Type B pancreatic cell (in vitro differentiated cells): ENCODE measurements at regions not wholly inside any gene's neighbourhood (a gene's known extent, or its start where the extent isn't known, plus 50 kb on each side); places are given as distances from the start of the nearest gene placed in this dataset.
"Not testable (repeated sequence)": the region's sequence is repeated elsewhere in the genome, so short reads cannot be mapped to it uniquely, and the experiment has no call there.

Experiments
- DNase-seq: peaks from one replicate; pipeline ENCODE4 v3.0.0; 2021; ENCODE audit warnings: mixed read lengths; ENCODE audit not compliant: unreplicated experiment; ENCODE audit errors: extremely low spot score
- H3K27ac Mint-ChIP-seq: 2 replicates; pipeline ENCODE4 v1.8.0; 2021; ENCODE audit warnings: mild to moderate bottlenecking, mixed read lengths
- H3K27me3 Mint-ChIP-seq: 2 replicates; pipeline ENCODE4 v1.8.0; 2021; ENCODE audit warnings: mixed read lengths
- H3K36me3 Mint-ChIP-seq: 2 replicates; pipeline ENCODE4 v1.8.0; 2021; ENCODE audit warnings: mixed read lengths
- H3K4me1 Mint-ChIP-seq: one replicate; pipeline ENCODE4 v1.8.0; 2021; ENCODE audit warnings: mixed read lengths; ENCODE audit not compliant: unreplicated experiment
- H3K4me3 Mint-ChIP-seq: 2 replicates; pipeline ENCODE4 v1.8.0; 2021; ENCODE audit warnings: mild to moderate bottlenecking, mixed read lengths
- H3K9me3 Mint-ChIP-seq: 2 replicates; pipeline ENCODE4 v1.8.0; 2021; ENCODE audit warnings: mixed read lengths
- TF ChIP-seq, protein P1 (sequence below): fragments of 200-600 bp; sonication (generic); conservative IDR thresholded peaks from 2 replicates; pipeline ENCODE4 v1.5.0; 2021; ENCODE audit warnings: antibody characterized with exemption, mild to moderate bottlenecking

- Mint-ChIP-seq H3K36me3 (no peaks in the 10 kb centered on the region), H3K27ac (no peak overlapping the region), H3K4me1 (peaks cover 3% of the 10 kb centered on the region), H3K9me3 (peaks cover 4% of the 10 kb centered on the region), H3K27me3 (no peaks in the 10 kb centered on the region), H3K4me3 (no peak overlapping the region)
- TF ChIP-seq, protein P1, sequence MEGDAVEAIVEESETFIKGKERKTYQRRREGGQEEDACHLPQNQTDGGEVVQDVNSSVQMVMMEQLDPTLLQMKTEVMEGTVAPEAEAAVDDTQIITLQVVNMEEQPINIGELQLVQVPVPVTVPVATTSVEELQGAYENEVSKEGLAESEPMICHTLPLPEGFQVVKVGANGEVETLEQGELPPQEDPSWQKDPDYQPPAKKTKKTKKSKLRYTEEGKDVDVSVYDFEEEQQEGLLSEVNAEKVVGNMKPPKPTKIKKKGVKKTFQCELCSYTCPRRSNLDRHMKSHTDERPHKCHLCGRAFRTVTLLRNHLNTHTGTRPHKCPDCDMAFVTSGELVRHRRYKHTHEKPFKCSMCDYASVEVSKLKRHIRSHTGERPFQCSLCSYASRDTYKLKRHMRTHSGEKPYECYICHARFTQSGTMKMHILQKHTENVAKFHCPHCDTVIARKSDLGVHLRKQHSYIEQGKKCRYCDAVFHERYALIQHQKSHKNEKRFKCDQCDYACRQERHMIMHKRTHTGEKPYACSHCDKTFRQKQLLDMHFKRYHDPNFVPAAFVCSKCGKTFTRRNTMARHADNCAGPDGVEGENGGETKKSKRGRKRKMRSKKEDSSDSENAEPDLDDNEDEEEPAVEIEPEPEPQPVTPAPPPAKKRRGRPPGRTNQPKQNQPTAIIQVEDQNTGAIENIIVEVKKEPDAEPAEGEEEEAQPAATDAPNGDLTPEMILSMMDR = no peak
- DNase-seq = no peak
Observed at GRCh38 chr2:51778806-51779205, 746.9 kb upstream of the NRXN1 start.

DNA sequence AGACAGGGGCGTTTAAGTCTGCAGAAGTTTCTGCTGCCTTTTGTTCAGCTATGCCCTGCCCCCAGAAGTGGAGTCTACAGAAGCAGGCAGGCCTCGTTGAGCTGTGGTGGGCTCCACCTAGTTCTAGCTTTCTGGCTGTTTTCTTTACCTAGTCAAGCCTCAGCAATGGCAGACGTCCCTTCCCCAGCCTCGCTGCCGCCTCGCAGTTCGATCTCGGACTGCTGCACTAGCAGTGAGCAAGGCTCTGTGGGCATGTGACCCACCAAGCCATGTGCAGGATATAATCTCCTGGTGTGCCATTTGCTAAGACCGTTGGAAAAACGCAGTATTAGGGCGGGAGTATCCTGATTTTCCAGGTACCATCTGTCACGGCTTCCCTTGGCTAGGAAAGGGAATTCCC is 742.7 kb upstream of the NRXN1 start:
- not testable (repeated sequence) for H3K27me3 Mint-ChIP-seq, DNase-seq, H3K27ac Mint-ChIP-seq, H3K4me3 Mint-ChIP-seq, H3K4me1 Mint-ChIP-seq, H3K36me3 Mint-ChIP-seq
- H3K9me3 Mint-ChIP-seq = peaks cover 12% of the 10 kb centered on the region

DNA sequence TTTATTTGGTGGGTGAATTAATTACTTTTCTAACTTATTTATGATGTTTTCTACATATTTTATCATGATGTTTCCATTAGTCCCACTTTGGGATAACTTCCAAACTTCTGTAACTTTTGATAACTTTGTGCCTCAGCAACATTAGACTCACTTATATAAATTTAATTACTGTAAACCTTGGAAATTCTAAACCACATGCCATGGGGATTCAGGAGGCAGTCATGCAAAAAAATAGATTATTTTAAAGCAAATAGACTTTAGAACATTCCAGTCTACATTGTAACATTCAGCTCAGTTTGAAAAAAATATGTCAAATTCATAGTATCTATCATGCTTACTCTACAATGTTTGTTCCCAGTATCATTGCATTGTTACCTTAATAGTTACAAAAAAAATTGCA is 728.5 kb upstream of the NRXN1 start:
- no peaks in the 10 kb centered on the region for H3K27me3 Mint-ChIP-seq
- H3K36me3 Mint-ChIP-seq = no peaks in the 10 kb centered on the region
- H3K9me3 Mint-ChIP-seq = no peaks in the 10 kb centered on the region
- no peak overlapping the region for H3K27ac Mint-ChIP-seq
- TF ChIP-seq, protein P1 = no peak
- H3K4me1 Mint-ChIP-seq = no peaks in the 10 kb centered on the region
- no peak for DNase-seq
- no peak overlapping the region for H3K4me3 Mint-ChIP-seq

- Mint-ChIP-seq H3K4me1 (no peaks in the 10 kb centered on the region), H3K4me3 (no peak overlapping the region), H3K27me3 (no peaks in the 10 kb centered on the region), H3K27ac (no peak overlapping the region), H3K36me3 (no peaks in the 10 kb centered on the region), H3K9me3 (no peaks in the 10 kb centered on the region)
- no peak for DNase-seq
- TF ChIP-seq, protein P1 = no peak
Observed at GRCh38 chr2:51758081-51758480, 726.1 kb upstream of the NRXN1 start.

GRCh38 chr2:51734115-51734514 is 702.2 kb upstream of the NRXN1 start:
- no peak overlapping the region for H3K4me3 Mint-ChIP-seq
- TF ChIP-seq, protein P1 = no peak
- H3K4me1 Mint-ChIP-seq = no peaks in the 10 kb centered on the region
- peaks cover 4% of the 10 kb centered on the region for H3K9me3 Mint-ChIP-seq
- no peak overlapping the region for H3K27ac Mint-ChIP-seq
- DNase-seq = no peak
- no peaks in the 10 kb centered on the region for H3K27me3 Mint-ChIP-seq
- H3K36me3 Mint-ChIP-seq = no peaks in the 10 kb centered on the region

- no peak overlapping the region for H3K27ac Mint-ChIP-seq
- H3K4me1 Mint-ChIP-seq = no peaks in the 10 kb centered on the region
- TF ChIP-seq, protein P1 = no peak
- H3K36me3 Mint-ChIP-seq = no peaks in the 10 kb centered on the region
- DNase-seq = no peak
- no peak overlapping the region for H3K4me3 Mint-ChIP-seq
- no peaks in the 10 kb centered on the region for H3K9me3 Mint-ChIP-seq
- no peaks in the 10 kb centered on the region for H3K27me3 Mint-ChIP-seq
Observed at GRCh38 chr2:51723691-51724090, 691.8 kb upstream of the NRXN1 start.
